ENCODE measurements at regions not wholly inside any gene's neighbourhood (a gene's known extent, or its start where the extent isn't known, plus 50 kb on each side); places are given as distances from the start of the nearest gene placed in this dataset.

- Histone ChIP-seq H3K9me3 (ENCODE audit: low read length) (peaks cover 7% of the 10 kb centered on the region), H3K79me2 (ENCODE audit: insufficient read depth, low read length) (no peaks in the 10 kb centered on the region), H3K4me2 (ENCODE audit: low read depth, low read length) (no peak overlapping the region), H4K20me1 (ENCODE audit: insufficient read depth, low read length) (no peaks in the 10 kb centered on the region), H3K27me3 (ENCODE audit: control insufficient read depth in 1 of 2, insufficient read depth in 2 of 2, low read length in 2 of 2) (no peaks in the 10 kb centered on the region), H3K27ac (ENCODE audit: extremely low read length, insufficient read depth, low read length) (no peak overlapping the region), H3K9ac (ENCODE audit: insufficient read depth, low read depth, low read length) (no peak overlapping the region), H3K4me3 (replicated peaks in 1 of 3; ENCODE audit: insufficient read depth in 1 of 3, low read depth in 2 of 3, low read length in 3 of 3) (no peak overlapping the region), H3K4me1 (ENCODE audit: insufficient read depth, low read length) (no peaks in the 10 kb centered on the region), H2AFZ (ENCODE audit: low read length) (no peak overlapping the region), H3K36me3 (replicated peaks in 1 of 2; ENCODE audit: control insufficient read depth in 1 of 2, insufficient read depth in 2 of 2, low read length in 2 of 2) (no peaks in the 10 kb centered on the region)
- in situ Hi-C loops (cut with HindIII; ENCODE audit: extremely low pct_ligation_motif_present, low pct_unique_long_range_greater_than_20kb) (no loop called here), intact Hi-C loops (cut with micrococcal nuclease; ENCODE audit: unreplicated experiment) (loop anchor here (5.0 kb wide), 1 partner anchor 1046 kb away; no protein-coding TSS in a partner anchor)
- ChIA-PET CTCF (ENCODE audit: low intra/inter-chr PET ratio, low total read pairs) (no interaction called here), POLR2A (no interaction called here)
- DNase-seq (ENCODE audit: low spot score), result no peak
- TF ChIP-seq, protein P1, sequence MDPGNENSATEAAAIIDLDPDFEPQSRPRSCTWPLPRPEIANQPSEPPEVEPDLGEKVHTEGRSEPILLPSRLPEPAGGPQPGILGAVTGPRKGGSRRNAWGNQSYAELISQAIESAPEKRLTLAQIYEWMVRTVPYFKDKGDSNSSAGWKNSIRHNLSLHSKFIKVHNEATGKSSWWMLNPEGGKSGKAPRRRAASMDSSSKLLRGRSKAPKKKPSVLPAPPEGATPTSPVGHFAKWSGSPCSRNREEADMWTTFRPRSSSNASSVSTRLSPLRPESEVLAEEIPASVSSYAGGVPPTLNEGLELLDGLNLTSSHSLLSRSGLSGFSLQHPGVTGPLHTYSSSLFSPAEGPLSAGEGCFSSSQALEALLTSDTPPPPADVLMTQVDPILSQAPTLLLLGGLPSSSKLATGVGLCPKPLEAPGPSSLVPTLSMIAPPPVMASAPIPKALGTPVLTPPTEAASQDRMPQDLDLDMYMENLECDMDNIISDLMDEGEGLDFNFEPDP (CRISPR knock-in tag; conservative IDR thresholded peaks at IDR 0.05), result no peak
- TF ChIP-seq ZNF614 (CRISPR knock-in tag; IDR thresholded peaks at IDR 0.05; ENCODE audit: borderline replicate concordance) (no peak), TCF7 (IDR thresholded peaks at IDR 0.05; ENCODE audit: low read depth) (no peak), CC2D1A (CRISPR knock-in tag; IDR thresholded peaks at IDR 0.05) (no peak), ZNF496 (CRISPR knock-in tag; IDR thresholded peaks at IDR 0.05; ENCODE audit: insufficient replicate concordance) (no peak), ARHGAP35 (CRISPR knock-in tag; IDR thresholded peaks at IDR 0.05; ENCODE audit: borderline replicate concordance) (no peak), MAF1 (CRISPR knock-in tag; IDR thresholded peaks at IDR 0.05; ENCODE audit: borderline replicate concordance) (no peak), ZBTB26 (CRISPR knock-in tag; IDR thresholded peaks at IDR 0.05; ENCODE audit: borderline replicate concordance) (no peak), ZNF484 (CRISPR knock-in tag; IDR thresholded peaks at IDR 0.05; ENCODE audit: borderline replicate concordance, low read depth) (no peak), ZSCAN9 (CRISPR knock-in tag; IDR thresholded peaks at IDR 0.05; ENCODE audit: borderline replicate concordance) (no peak), ZFP90 (CRISPR knock-in tag; IDR thresholded peaks at IDR 0.05; ENCODE audit: borderline replicate concordance) (no peak), ARID2 (CRISPR knock-in tag; IDR thresholded peaks at IDR 0.05; ENCODE audit: borderline replicate concordance) (no peak), NFE2L1 (CRISPR knock-in tag; IDR thresholded peaks at IDR 0.05; ENCODE audit: borderline replicate concordance) (no peak), MZF1 (CRISPR knock-in tag; IDR thresholded peaks at IDR 0.05; ENCODE audit: borderline replicate concordance) (no peak), NCOA5 (CRISPR knock-in tag; IDR thresholded peaks at IDR 0.05) (no peak), ZNF569 (CRISPR knock-in tag; IDR thresholded peaks at IDR 0.05; ENCODE audit: borderline replicate concordance) (no peak)
- TF ChIP-seq, protein P2, sequence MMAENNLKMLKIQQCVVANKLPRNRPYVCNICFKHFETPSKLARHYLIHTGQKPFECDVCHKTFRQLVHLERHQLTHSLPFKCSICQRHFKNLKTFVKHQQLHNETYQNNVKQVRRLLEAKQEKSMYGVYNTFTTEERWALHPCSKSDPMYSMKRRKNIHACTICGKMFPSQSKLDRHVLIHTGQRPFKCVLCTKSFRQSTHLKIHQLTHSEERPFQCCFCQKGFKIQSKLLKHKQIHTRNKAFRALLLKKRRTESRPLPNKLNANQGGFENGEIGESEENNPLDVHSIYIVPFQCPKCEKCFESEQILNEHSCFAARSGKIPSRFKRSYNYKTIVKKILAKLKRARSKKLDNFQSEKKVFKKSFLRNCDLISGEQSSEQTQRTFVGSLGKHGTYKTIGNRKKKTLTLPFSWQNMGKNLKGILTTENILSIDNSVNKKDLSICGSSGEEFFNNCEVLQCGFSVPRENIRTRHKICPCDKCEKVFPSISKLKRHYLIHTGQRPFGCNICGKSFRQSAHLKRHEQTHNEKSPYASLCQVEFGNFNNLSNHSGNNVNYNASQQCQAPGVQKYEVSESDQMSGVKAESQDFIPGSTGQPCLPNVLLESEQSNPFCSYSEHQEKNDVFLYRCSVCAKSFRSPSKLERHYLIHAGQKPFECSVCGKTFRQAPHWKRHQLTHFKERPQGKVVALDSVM (CRISPR knock-in tag; IDR thresholded peaks at IDR 0.05), result no peak
- FAIRE-seq, result no peak
- ATAC-seq, result no peak
- 0% methylated on average over 1 of the region's 2 CpGs for WGBS (ENCODE audit: low lambda C conversion rate)
- no TSS peak for BruUV-seq (replicated peaks)
Measured at GRCh38 chr9:80177949-80178480, 606.2 kb downstream of the TLE4 start.
